ENCODE measurements at regions not wholly inside any gene's neighbourhood (a gene's known extent, or its start where the extent isn't known, plus 50 kb on each side); places are given as distances from the start of the nearest gene placed in this dataset.

DNA sequence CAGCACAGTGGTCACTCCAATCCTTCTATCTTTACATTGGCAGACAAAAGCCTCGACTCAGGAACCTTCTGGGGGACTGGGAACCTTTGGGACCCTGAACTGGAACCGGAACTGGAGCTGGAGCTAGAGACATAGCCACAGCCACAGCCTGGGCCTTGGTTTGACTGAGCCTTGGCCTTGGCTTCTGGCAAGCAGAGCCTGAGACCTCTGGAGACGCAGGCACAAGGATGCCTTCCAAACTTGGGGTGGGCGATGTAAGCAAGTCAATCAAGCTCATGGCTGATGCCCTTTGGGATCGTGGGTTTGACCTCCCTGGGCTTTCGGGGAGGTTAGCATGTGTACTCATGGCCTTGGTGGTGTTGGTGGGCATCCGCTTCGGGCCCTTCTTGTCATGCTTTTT lies 619.3 kb downstream of the MBD2 start:
- no peaks in the 10 kb centered on the region for H3K79me1 ChIP-seq (ENCODE audit: low read depth in 1 of 2, low read length in 2 of 2)
- DNase-seq: no peak
- ATAC-seq (ENCODE audit: low read depth): no peak
- H3K4me3 ChIP-seq (ENCODE audit: insufficient read depth, low read depth, low read length): no peak overlapping the region
- no peak for TF ChIP-seq CEBPB (IDR thresholded peaks at IDR 0.05; ENCODE audit: low read depth, low read length)
- TF ChIP-seq NFE2L2 (IDR thresholded peaks at IDR 0.05; ENCODE audit: low read depth, low read length): no peak
- TF ChIP-seq RFX5 (IDR thresholded peaks at IDR 0.05; ENCODE audit: low read depth, low read length): no peak
- TF ChIP-seq USF2 (IDR thresholded peaks at IDR 0.05; ENCODE audit: low read depth, low read length): no peak
- TF ChIP-seq RCOR1 (IDR thresholded peaks at IDR 0.05; ENCODE audit: insufficient replicate concordance, low read length): no peak
- no peak overlapping the region for H3K14ac ChIP-seq (replicated peaks; ENCODE audit: low read depth, low read length)
- dilution Hi-C loops (cut with HindIII; ENCODE audit: low sequenced_read_pairs, unreplicated experiment) (no loop called here), intact Hi-C loops (cut with micrococcal nuclease) (no loop called here), in situ Hi-C loops (cut with MboI; ENCODE audit: low sequenced_read_pairs) (no loop called here)
- no peak overlapping the region for H3K18ac ChIP-seq (ENCODE audit: low read depth, low read length)
- H3K9ac ChIP-seq (ENCODE audit: low read depth, low read length): no peak overlapping the region
- H3K4ac ChIP-seq (ENCODE audit: low read depth, low read length): no peak overlapping the region
- no peak overlapping the region for H3K23ac ChIP-seq (ENCODE audit: low read depth, low read length)
- ChIA-PET POLR2A (ENCODE audit: unreplicated experiment) (no interaction called here), CTCF (no interaction called here)
- H3K9me3 ChIP-seq (ENCODE audit: control insufficient read depth, insufficient read depth, low read length): peaks cover 5% of the 10 kb centered on the region
- H4K5ac ChIP-seq (ENCODE audit: low read depth, low read length): no peak overlapping the region
- no peak overlapping the region for H2BK120ac ChIP-seq (ENCODE audit: low read depth, low read length)
- no peak overlapping the region for H2BK5ac ChIP-seq (ENCODE audit: low read depth, low read length, poor library complexity, severe bottlenecking)
- no peaks in the 10 kb centered on the region for H3K27me3 ChIP-seq (ENCODE audit: control insufficient read depth, insufficient read depth, low read length)
- no peak overlapping the region for H3K56ac ChIP-seq (ENCODE audit: extremely low read depth, insufficient read depth, low read length)
- no peak overlapping the region for H2BK20ac ChIP-seq (ENCODE audit: low read depth, low read length)
- H4K91ac ChIP-seq (ENCODE audit: insufficient read depth, low read depth, low read length): no peak overlapping the region
- no peaks in the 10 kb centered on the region for H3K36me3 ChIP-seq (ENCODE audit: control insufficient read depth, insufficient read depth, low read length)
- no peak overlapping the region for H2AFZ ChIP-seq (replicated peaks; ENCODE audit: low read length, poor library complexity)
- H2AK5ac ChIP-seq (ENCODE audit: low read depth, low read length): no peak overlapping the region
- H4K8ac ChIP-seq (ENCODE audit: low read depth in 2 of 2, low read length in 2 of 2): no peak overlapping the region
- H3K27ac ChIP-seq (ENCODE audit: insufficient read depth, low read length): no peak overlapping the region
- H2BK15ac ChIP-seq (ENCODE audit: low read depth, low read length): no peak overlapping the region
- BruUV-seq (replicated peaks): no TSS peak
- no peak overlapping the region for H3K4me2 ChIP-seq (ENCODE audit: low read depth, low read length)
- no peaks in the 10 kb centered on the region for H4K20me1 ChIP-seq (ENCODE audit: insufficient read depth, low read length)
- WGBS, 2 experiments (ENCODE audit: extremely low coverage in 2 of 2, insufficient read length in 1 of 2): 47% methylated on average over 3 of the region's 8 CpGs; no CpG with 5 or more reads in 1 of the 2 experiments
- H3K9me1 ChIP-seq (ENCODE audit: insufficient read depth, low read length): no peaks in the 10 kb centered on the region
- no peaks in the 10 kb centered on the region for H3K4me1 ChIP-seq (ENCODE audit: control insufficient read depth, insufficient read depth, low read length)
- no peak overlapping the region for H2AK9ac ChIP-seq (replicated peaks; ENCODE audit: low read depth, low read length, poor library complexity)

All from IMR-90 (cell line).